NK-92 treated with Interleukin-12 subunit alpha and Interleukin-12 subunit beta, amount 100 ng/mL, for 24 hours (cell line): ENCODE measurements at regions not wholly inside any gene's neighbourhood (a gene's known extent, or its start where the extent isn't known, plus 50 kb on each side); places are given as distances from the start of the nearest gene placed in this dataset.
"Not testable (repeated sequence)": the region's sequence is repeated elsewhere in the genome, so short reads cannot be mapped to it uniquely, and the experiment has no call there.

Experiments
- DNase-seq: peaks from one replicate; lab custom pipeline; 2025; lab: John Stamatoyannopoulos, UW

DNA sequence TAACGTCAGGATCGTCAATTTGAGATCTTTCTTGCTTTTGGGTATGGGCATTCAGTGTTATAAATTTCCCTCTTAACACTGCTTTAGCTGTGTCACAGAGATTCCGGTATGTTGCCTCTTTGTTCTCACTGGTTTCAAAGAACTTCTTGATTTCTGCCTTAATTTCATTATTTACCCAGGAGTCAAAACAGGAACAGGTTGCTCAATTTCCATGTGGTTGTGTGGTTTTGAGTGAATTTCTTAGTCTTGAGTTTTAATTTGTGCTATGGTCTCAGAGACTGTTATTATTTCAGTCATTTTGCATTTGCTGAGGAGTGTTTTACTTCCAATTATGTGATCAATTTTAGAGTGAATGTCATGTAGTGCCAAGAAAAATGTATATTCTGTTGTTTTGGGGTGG, 153.1 kb downstream of the PCDH17 start:
- no peak for DNase-seq

GRCh38 chr13:57787058-57787791, 155.7 kb downstream of the PCDH17 start:
- DNase-seq, result no peak

DNA sequence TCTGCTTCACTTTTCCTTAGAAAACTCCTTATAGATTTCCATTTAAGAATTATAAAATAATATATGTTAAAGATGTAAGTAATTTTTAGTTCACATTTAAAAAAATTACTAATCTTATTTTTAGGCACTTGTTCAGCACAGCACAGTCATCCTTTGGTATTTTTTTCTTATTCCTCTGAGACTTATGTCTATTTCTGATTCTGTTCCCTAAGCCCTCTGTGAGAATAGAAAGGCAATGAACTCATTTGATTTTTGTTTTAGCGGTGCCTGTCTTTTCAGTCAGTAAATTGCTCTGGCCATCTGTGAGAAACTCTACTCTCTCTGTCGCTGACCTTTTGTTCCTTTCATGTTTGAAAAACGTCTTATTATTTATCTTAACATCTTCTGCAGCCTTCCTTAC, 168.1 kb downstream of the PCDH17 start:
- DNase-seq, result no peak

GRCh38 chr13:57813651-57814050, 182.1 kb downstream of the PCDH17 start:
- no peak for DNase-seq

DNA sequence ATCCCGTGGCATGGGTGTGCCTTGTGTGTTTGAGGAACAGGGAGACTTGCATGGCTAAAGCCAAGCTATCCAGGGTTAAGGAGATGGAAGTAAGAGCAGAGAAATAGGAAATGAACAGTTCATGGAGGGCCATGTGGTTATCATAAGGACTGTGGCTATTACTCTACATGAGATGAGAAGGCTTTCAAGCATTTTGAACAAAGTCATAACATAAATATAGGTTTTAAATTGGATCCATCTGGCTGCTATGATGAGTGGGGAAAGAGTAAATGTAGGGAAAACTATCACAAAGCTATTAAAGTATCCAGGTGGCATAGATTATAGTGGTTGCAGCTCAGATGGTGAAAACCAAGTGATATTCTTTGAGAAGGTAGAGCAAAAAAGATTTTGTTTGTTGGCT, 184.1 kb downstream of the PCDH17 start:
- no peak for DNase-seq

- DNase-seq, result no peak
Observed at GRCh38 chr13:57820924-57821323, 189.4 kb downstream of the PCDH17 start.

GRCh38 chr13:57823704-57824103, 192.2 kb downstream of the PCDH17 start:
- no peak for DNase-seq

- no peak for DNase-seq
Observed at GRCh38 chr13:57824121-57824520, 192.6 kb downstream of the PCDH17 start.

DNA sequence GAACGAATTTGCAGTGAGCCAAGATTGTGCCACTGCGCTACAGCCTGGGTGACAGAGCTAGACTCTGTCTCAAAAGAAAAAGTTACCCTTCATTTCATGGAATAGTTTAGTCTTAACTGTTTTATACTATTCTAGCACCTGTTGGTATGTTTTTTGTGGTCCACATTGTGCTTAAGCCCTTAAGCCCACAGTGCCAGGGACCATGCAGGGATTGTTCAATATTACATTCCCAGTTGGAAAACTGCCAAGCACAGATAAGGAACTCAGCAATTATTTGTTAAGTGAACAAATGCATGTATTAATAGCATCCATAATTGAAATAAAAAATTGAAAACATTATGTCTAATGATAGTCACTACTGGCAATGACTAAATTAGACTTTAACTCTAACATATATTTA, 193.5 kb downstream of the PCDH17 start:
- DNase-seq, result no peak

DNA sequence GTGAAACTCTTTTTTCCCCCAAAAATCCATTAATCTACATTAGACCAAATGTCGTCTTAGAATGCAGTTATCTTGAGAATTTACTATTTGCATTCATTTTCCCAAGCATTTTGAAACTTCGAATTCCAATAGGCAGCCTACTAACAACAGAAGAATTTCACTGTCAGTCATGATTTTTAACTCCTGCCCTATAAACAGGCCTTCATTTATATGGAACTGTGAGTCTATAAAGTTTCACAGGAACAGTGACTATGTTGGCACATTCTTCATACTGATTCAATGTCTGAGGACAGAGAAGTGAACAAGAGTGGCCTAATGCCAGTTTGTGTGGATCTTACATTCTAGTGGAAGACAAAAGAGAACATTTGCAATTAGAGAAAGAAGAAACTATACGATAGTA, 198.0 kb downstream of the PCDH17 start:
- no peak for DNase-seq

DNA sequence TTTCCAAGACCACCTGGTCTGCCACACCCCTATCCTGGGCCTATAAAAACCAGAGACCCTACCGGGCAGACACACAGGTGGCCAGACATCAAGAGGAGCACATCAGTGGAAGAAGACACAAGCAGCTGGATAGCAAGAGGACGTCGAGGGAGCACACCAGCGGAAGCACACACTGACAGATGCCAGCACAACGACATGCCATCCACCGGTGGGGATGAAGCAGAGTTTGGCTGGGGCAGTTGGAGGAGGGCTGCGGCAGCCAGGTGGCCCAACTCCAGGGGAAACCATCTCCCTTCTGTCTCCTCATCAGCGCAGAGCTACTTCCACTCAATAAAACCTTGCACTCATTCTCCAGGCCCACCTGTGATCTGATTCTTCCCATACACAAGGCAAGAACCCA, 200.6 kb downstream of the PCDH17 start:
- DNase-seq, result no peak

DNA sequence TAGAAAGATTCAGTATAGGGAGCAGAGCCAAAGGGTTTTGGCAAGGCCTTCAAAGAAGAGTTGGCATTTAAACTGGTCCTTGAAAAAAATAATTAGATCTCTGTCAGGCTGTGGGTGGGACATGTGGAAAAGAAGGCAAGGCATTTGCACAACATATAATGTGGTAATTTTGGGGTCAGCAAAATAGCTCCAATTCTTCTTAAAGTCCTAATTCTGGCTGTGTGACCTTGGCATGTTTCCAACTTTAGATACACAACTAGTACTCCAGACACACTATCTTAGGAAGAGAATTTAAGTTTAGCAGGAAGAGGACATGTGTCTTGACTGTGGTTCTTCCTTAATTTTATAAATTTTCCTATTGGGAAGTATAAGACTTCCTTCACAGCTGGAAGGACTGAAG, 206.3 kb downstream of the PCDH17 start:
- DNase-seq, result no peak

DNA sequence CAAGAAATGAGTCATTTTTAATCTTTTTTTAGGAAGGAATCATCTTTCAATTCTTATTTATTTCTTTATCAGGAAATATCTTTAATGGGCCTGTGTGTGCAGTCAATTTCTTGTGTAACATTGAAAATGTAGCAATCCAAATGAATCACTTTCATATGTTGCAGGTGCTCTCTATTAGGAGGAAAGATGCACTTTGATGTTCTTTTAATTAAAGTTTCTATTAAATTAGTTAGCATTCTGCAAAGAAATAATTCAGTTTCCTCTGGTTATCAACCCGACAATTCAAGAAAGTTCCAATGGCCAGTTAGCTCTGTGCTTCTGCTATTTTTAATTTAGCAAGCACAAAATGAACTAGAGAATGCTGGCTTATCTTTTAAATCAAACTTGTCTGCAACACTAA, 212.0 kb downstream of the PCDH17 start:
- DNase-seq, result no peak

DNA sequence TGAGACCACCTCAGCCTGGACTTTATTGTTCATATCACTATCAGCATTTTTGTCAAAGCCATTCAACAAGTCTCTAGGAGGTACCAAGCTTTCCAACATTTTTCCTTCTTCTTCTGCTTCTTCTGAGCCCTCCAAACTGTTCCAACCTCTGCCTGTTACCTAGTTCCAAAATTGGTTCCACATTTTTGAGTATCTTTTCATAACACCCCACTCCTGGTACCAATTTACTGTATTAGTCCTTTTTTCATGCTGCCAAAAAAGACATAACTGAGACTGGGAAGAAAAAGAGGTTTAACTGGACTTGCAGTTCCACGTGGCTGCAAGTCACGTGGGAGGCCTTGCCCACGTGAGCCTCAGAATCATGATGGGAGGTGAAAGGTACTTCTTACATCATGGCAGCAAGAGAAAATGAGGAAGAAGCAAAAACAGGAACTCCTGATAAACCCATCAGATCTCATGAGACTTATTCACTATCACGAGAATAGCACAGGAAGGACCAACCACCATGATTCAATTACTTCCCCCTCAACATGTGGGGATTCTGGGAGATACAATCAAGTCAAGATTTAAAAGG, 215.1 kb downstream of the PCDH17 start:
- no peak for DNase-seq

GRCh38 chr13:57857945-57858344, 226.4 kb downstream of the PCDH17 start:
- no peak for DNase-seq

DNA sequence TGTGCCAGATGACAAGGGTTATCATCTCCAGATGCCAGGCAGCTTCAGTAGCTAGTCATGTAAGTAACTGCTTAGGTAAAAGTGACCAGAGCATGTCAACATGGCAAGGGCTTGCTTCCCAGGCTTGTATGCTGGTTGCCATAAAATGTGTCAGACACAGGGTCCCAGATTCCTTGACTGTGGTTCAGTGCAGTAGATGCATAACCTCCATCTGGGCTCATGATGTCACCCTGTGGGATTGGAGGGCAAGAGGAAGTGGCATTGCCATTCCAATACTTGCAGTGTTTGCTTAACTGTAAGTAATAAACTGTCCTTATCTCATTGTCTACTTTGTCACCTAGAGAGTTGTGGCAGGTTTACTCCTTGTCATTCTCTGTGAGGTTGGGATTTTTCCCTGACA, 226.8 kb downstream of the PCDH17 start:
- no peak for DNase-seq

DNA sequence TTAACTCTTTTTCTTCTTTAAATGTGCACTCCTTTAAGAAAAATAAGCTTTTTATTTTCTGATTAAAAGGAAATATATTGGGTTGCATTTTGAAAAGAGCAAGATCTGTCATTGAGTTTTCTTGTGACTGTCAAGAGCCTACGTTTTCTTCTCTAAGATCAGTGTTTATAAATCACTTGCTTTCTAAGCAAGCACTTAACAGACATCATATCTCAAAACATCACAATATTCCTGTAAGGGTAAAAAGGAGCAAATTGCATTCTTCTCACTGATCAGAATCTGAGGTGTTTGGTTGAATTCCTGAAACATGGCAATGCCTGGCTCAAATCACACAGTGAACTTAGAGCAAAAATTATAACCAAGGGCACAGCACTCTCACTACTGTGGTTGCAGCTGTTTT, 231.3 kb downstream of the PCDH17 start:
- no peak for DNase-seq

DNA sequence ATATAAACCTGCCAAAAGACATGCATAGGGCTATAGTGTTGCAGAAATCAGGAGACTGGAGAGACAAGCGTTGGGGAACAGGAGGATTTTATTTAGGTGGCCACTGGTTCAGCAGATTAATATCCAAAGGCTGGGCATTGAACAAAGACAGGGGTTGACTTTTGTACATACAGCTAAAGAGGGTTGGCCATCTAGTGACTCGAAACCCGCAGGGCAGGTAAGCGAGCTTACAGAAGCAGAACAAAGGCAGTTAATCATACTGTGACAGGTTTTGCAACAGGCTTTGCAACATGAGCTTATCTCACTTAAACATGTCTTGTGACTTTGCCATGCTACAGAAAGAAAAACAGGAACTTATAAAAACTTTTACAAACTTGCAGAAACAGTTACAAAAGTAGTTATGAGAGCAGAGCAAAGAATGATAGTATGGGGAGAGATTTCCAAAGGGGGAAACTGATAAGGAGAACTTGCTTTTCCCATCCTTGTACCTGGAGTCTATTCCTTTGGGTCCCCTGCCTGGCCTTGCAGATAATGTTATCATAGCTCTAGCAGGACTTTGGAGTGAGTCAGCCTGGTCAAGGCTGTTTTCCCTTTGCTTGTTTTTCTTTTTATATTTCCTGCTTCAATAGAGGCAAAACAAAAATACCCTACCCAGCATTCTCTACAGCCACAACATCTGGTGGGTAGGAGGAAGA, 234.2 kb downstream of the PCDH17 start:
- DNase-seq, result no peak

- DNase-seq, result no peak
Observed at GRCh38 chr13:57874530-57874929, 243.0 kb downstream of the PCDH17 start.

- no peak for DNase-seq
Observed at GRCh38 chr13:57877601-57878000, 246.1 kb downstream of the PCDH17 start.

DNA sequence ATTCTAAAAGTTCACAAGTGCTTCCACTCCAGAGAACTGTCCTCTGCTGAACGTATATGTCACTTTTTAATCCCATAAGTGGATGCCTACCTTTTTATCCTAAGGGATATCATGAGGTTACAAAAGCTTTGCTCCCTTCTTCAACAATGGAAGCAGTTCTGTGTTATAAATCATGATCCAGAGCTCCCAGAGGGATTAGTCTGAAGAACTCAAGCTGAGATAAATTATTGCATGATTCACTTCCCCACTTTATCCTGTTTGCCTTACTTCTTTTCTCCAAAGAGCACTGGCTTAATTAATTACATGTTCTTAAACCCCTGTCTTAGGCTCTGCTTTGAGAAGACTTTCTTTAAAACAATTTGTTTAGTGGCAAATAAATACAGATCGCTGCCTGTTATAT, 246.7 kb downstream of the PCDH17 start:
- DNase-seq, result no peak

DNA sequence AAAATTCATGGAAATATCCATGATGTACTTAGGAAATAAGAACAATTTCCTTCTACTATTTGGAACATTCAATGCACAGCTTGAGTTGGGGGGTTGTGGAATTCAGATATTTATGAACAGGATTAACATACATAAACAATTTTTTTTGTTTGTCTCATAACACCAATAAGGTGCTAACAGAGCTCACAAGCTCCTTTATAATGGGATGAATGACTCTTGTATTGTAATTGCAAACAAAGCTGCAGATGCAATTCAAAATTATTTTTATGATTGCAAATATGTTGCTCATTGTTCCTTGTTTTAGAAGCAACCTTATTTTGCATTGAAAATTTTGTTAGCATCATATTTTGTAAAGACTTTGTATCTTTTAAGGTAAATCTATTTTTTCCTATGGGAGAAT, 265.7 kb downstream of the PCDH17 start:
- no peak for DNase-seq

- no peak for DNase-seq
Observed at GRCh38 chr13:57899096-57899495, 267.6 kb downstream of the PCDH17 start.

DNA sequence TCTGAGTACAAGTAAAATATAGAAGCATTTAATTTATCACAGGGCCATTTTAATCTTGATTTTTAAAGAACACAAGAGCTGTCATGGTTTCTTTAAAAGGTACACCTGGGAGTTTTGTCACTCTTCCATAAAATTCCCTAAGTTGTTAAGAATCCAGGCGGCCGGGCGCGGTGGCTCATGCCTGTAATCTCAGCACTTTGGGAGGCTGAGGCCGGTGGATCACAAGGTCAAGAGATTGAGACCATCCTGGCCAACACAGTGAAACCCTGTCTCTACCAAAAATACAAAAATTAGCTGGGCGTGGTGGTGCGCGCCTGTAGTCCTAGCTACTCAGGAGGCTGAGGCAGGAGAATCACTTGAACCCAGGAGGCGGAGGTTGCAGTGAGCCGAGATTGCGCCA, 278.3 kb downstream of the PCDH17 start:
- DNase-seq, result not testable (repeated sequence)
